ENCODE measurements at regions not wholly inside any gene's neighbourhood (a gene's known extent, or its start where the extent isn't known, plus 50 kb on each side); places are given as distances from the start of the nearest gene placed in this dataset.

DNA sequence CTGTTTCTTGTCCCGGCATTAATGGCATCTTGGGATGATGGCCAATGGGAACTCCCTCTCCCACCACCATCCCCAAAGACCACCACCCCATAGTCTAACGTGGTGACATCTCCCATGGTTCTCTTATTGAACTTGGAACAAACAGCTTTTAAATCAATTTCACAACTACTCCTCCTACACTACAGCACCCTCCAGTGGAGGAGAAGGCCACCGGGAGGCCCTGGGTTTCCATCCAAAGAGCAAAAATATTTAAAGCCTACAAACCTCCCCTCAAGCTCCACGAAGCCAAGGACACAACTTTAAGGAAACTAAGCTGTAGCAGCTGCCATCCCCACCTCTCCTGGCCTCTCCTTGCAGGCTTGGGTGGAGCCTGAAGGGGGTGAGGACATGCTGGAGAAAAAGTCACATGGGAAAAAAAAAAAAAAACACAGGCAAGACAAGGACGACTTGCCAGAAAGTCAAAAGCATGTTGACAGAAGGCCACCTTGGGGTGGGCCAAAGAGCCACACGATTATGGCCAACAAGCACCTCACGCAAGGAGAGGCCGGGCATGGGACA is 94.0 kb upstream of the LANCL2 start:
- peaks cover 11% of the 10 kb centered on the region for H3K27me3 Mint-ChIP-seq (ENCODE audit: insufficient read depth, unreplicated experiment)
- H3K36me3 Mint-ChIP-seq (ENCODE audit: insufficient read depth, unreplicated experiment): no peaks in the 10 kb centered on the region
- H3K27me3 ChIP-seq (replicated peaks; ENCODE audit: control insufficient read depth, insufficient read depth, low read length): no peaks in the 10 kb centered on the region
- intact Hi-C loops (cut with micrococcal nuclease; ENCODE audit: unreplicated experiment): loop anchor here (1.0 kb wide), 1 partner anchor 497 kb away; no protein-coding TSS in a partner anchor
- no peaks in the 10 kb centered on the region for H3K9me3 ChIP-seq
- H3K36me3 ChIP-seq (ENCODE audit: control insufficient read depth, insufficient read depth, low read length): no peaks in the 10 kb centered on the region
- H3K4me3 ChIP-seq (ENCODE audit: low read depth, low read length): no peak overlapping the region
- no peak overlapping the region for H3K27ac Mint-ChIP-seq (ENCODE audit: unreplicated experiment)
- TF ChIP-seq, protein P1, sequence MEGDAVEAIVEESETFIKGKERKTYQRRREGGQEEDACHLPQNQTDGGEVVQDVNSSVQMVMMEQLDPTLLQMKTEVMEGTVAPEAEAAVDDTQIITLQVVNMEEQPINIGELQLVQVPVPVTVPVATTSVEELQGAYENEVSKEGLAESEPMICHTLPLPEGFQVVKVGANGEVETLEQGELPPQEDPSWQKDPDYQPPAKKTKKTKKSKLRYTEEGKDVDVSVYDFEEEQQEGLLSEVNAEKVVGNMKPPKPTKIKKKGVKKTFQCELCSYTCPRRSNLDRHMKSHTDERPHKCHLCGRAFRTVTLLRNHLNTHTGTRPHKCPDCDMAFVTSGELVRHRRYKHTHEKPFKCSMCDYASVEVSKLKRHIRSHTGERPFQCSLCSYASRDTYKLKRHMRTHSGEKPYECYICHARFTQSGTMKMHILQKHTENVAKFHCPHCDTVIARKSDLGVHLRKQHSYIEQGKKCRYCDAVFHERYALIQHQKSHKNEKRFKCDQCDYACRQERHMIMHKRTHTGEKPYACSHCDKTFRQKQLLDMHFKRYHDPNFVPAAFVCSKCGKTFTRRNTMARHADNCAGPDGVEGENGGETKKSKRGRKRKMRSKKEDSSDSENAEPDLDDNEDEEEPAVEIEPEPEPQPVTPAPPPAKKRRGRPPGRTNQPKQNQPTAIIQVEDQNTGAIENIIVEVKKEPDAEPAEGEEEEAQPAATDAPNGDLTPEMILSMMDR (IDR thresholded peaks at IDR 0.05; ENCODE audit: insufficient read depth in 1 of 2, low read depth in 1 of 2, low read length in 1 of 2, severe bottlenecking in 1 of 2, unreplicated experiment in 1 of 2): peak; percentile 32 to 44
- no peak overlapping the region for H3K4me3 Mint-ChIP-seq (ENCODE audit: unreplicated experiment)
- BruUV-seq (replicated peaks): no TSS peak
- no peak for DNase-seq
- no peaks in the 10 kb centered on the region for H3K4me1 Mint-ChIP-seq (ENCODE audit: low read depth, unreplicated experiment)
- H3K4me1 ChIP-seq: no peaks in the 10 kb centered on the region
- no peaks in the 10 kb centered on the region for H3K9me3 Mint-ChIP-seq (ENCODE audit: unreplicated experiment)
- POLR2A ChIA-PET: no interaction called here
- CTCF ChIA-PET: interaction anchor here (0.7 to 1.0 kb wide), 2 partner anchors 81 to 483 kb away, joined by 3 to 4 read pairs; no protein-coding TSS in a partner anchor

DNA sequence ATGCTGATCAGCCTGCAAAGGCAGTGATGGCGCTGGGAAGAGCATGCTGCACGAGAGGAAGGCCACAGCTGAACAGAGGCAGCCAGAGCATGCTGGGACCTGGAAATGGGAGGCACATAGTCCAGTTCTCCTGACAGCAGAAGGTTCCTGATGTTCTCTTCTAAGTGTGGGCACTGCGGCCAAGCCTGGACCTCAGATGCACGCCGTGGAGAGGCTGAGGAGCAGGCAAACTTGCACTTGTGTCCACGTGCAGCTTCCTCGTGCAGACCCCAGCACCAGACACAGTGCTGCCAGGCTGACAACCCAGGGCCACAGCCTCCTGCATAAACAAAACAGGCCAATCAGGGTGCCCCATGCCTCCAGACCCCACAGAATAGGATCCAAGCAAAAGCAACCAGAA is 93.5 kb upstream of the LANCL2 start:
- no peaks in the 10 kb centered on the region for H3K9me3 Mint-ChIP-seq (ENCODE audit: unreplicated experiment)
- intact Hi-C loops (cut with micrococcal nuclease; ENCODE audit: unreplicated experiment): loop anchor here (1.0 kb wide), 1 partner anchor 497 kb away; no protein-coding TSS in a partner anchor
- Histone ChIP-seq H3K9me3 (no peaks in the 10 kb centered on the region), H3K4me1 (no peaks in the 10 kb centered on the region), H3K36me3 (ENCODE audit: control insufficient read depth, insufficient read depth, low read length) (no peaks in the 10 kb centered on the region), H3K27me3 (replicated peaks; ENCODE audit: control insufficient read depth, insufficient read depth, low read length) (no peaks in the 10 kb centered on the region), H3K4me3 (ENCODE audit: low read depth, low read length) (no peak overlapping the region)
- H3K27ac Mint-ChIP-seq (ENCODE audit: unreplicated experiment): no peak overlapping the region
- DNase-seq: no peak
- peaks cover 11% of the 10 kb centered on the region for H3K27me3 Mint-ChIP-seq (ENCODE audit: insufficient read depth, unreplicated experiment)
- TF ChIP-seq, protein P1 (IDR thresholded peaks at IDR 0.05; ENCODE audit: insufficient read depth in 1 of 2, low read depth in 1 of 2, low read length in 1 of 2, severe bottlenecking in 1 of 2, unreplicated experiment in 1 of 2): no peak
- H3K4me1 Mint-ChIP-seq (ENCODE audit: low read depth, unreplicated experiment): no peaks in the 10 kb centered on the region
- H3K4me3 Mint-ChIP-seq (ENCODE audit: unreplicated experiment): no peak overlapping the region
- no TSS peak for BruUV-seq (replicated peaks)
- H3K36me3 Mint-ChIP-seq (ENCODE audit: insufficient read depth, unreplicated experiment): no peaks in the 10 kb centered on the region
- ChIA-PET CTCF (interaction anchor here (1.0 kb wide), 1 partner anchor 483 kb away, joined by 3 read pairs; no protein-coding TSS in a partner anchor), POLR2A (no interaction called here)

DNA sequence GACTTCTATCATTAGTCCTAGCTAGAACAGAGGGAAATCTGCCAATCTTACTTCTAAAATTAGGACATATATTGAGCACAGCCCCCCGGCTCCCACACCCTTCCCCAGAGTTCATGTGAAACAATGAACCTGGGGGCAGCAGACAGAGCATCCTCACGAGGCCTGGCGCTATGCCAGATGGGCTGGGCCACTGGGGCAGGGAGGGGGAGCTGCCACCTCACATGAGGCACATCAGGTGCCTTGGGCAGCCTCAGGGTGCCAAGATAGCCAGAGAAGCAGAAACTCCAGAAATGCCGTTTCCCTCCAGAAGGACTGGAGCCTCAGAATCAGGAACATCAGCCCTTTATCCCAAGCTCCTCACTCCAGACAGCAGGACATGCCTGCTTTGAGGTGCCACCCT is 92.8 kb upstream of the LANCL2 start:
- no peak overlapping the region for H3K4me3 Mint-ChIP-seq (ENCODE audit: unreplicated experiment)
- intact Hi-C loops (cut with micrococcal nuclease; ENCODE audit: unreplicated experiment): no loop called here
- Histone ChIP-seq H3K4me1 (no peaks in the 10 kb centered on the region), H3K36me3 (ENCODE audit: control insufficient read depth, insufficient read depth, low read length) (no peaks in the 10 kb centered on the region), H3K27me3 (replicated peaks; ENCODE audit: control insufficient read depth, insufficient read depth, low read length) (no peaks in the 10 kb centered on the region), H3K4me3 (ENCODE audit: low read depth, low read length) (no peak overlapping the region), H3K9me3 (no peaks in the 10 kb centered on the region)
- no peaks in the 10 kb centered on the region for H3K9me3 Mint-ChIP-seq (ENCODE audit: unreplicated experiment)
- no peak for DNase-seq
- no peaks in the 10 kb centered on the region for H3K4me1 Mint-ChIP-seq (ENCODE audit: low read depth, unreplicated experiment)
- TF ChIP-seq, protein P1 (IDR thresholded peaks at IDR 0.05; ENCODE audit: insufficient read depth in 1 of 2, low read depth in 1 of 2, low read length in 1 of 2, severe bottlenecking in 1 of 2, unreplicated experiment in 1 of 2): no peak
- H3K27me3 Mint-ChIP-seq (ENCODE audit: insufficient read depth, unreplicated experiment): peaks cover 10% of the 10 kb centered on the region
- ChIA-PET POLR2A (no interaction called here), CTCF (no interaction called here)
- no peak overlapping the region for H3K27ac Mint-ChIP-seq (ENCODE audit: unreplicated experiment)
- BruUV-seq (replicated peaks): no TSS peak
- no peaks in the 10 kb centered on the region for H3K36me3 Mint-ChIP-seq (ENCODE audit: insufficient read depth, unreplicated experiment)

Measured in Caco-2 (cell line).